Activated CD8-positive, alpha-beta memory T cell treated with anti-CD3 and anti-CD28 coated beads, Interleukin-2, amount 50 U/mL, for 24 hours (primary cell): ENCODE measurements at regions not wholly inside any gene's neighbourhood (a gene's known extent, or its start where the extent isn't known, plus 50 kb on each side); places are given as distances from the start of the nearest gene placed in this dataset.

Source experiments
- DNase-seq: peaks from one replicate; pipeline ENCODE4 v3.0.0-alpha.2; 2020; ENCODE audit errors: extremely low read depth

- DNase-seq, result no peak
Measured at GRCh38 chr21:16900685-16901084, 612.2 kb upstream of the CXADR start.

GRCh38 chr21:16908077-16908476, 604.8 kb upstream of the CXADR start:
- DNase-seq, result no peak

- DNase-seq, result no peak
Measured at GRCh38 chr21:16910435-16911165, 602.2 kb upstream of the CXADR start.

GRCh38 chr21:16911166-16911607, 601.7 kb upstream of the CXADR start:
- DNase-seq, result no peak

- DNase-seq, result no peak
Measured at GRCh38 chr21:16912075-16912474, 600.8 kb upstream of the CXADR start.

GRCh38 chr21:16913010-16913409, 599.8 kb upstream of the CXADR start:
- no peak for DNase-seq

GRCh38 chr21:16928439-16928838, 584.4 kb upstream of the CXADR start:
- DNase-seq, result no peak

GRCh38 chr21:16932314-16932713, 580.5 kb upstream of the CXADR start:
- DNase-seq, result no peak

GRCh38 chr21:16942703-16943102, 570.1 kb upstream of the CXADR start:
- no peak for DNase-seq

- DNase-seq, result no peak
Measured at GRCh38 chr21:16943231-16943630, 569.6 kb upstream of the CXADR start.

GRCh38 chr21:16945580-16945979, 567.3 kb upstream of the CXADR start:
- DNase-seq, result no peak

- no peak for DNase-seq
Measured at GRCh38 chr21:16956824-16957223, 556.0 kb upstream of the CXADR start.

- DNase-seq, result no peak
Measured at GRCh38 chr21:16965424-16965823, 547.4 kb upstream of the CXADR start.

- DNase-seq, result no peak
Measured at GRCh38 chr21:16968436-16968835, 544.4 kb upstream of the CXADR start.

- no peak for DNase-seq
Measured at GRCh38 chr21:16969636-16970035, 543.2 kb upstream of the CXADR start.

- no peak for DNase-seq
Measured at GRCh38 chr21:16974060-16974459, 538.8 kb upstream of the CXADR start.

GRCh38 chr21:16976193-16976592, 536.6 kb upstream of the CXADR start:
- DNase-seq, result no peak

- no peak for DNase-seq
Measured at GRCh38 chr21:16978309-16978895, 534.4 kb upstream of the CXADR start.

GRCh38 chr21:16979574-16979973, 533.3 kb upstream of the CXADR start:
- no peak for DNase-seq

GRCh38 chr21:16983420-16983819, 529.4 kb upstream of the CXADR start:
- no peak for DNase-seq

GRCh38 chr21:16992448-16992847, 520.4 kb upstream of the CXADR start:
- DNase-seq, result no peak

- no peak for DNase-seq
Measured at GRCh38 chr21:16993416-16994038, 519.3 kb upstream of the CXADR start.

GRCh38 chr21:17002594-17003257, 510.1 kb upstream of the CXADR start:
- no peak for DNase-seq
